ENCODE measurements at regions not wholly inside any gene's neighbourhood (a gene's known extent, or its start where the extent isn't known, plus 50 kb on each side); places are given as distances from the start of the nearest gene placed in this dataset.

GRCh38 chr1:228885845-228886244 is 150.6 kb downstream of the RHOU start:
- no peak for TF ChIP-seq RXRA (IDR thresholded peaks at IDR 0.05)
- TF ChIP-seq SP1 (IDR thresholded peaks at IDR 0.05), result no peak
- TF ChIP-seq HNF4G (IDR thresholded peaks at IDR 0.05), result no peak
- no peak for TF ChIP-seq FOXA2 (IDR thresholded peaks at IDR 0.05)
- TF ChIP-seq HNF4A (conservative IDR thresholded peaks at IDR 0.05), result no peak
- TF ChIP-seq GABPA (IDR thresholded peaks at IDR 0.05 in 1 of 2, conservative IDR thresholded peaks at IDR 0.05 in 1 of 2), result no peak
- no peak for TF ChIP-seq FOXA1 (IDR thresholded peaks at IDR 0.05)
- no peak for TF ChIP-seq ATF3 (IDR thresholded peaks at IDR 0.05)
- no peak for TF ChIP-seq JUND (IDR thresholded peaks at IDR 0.05)
- TF ChIP-seq ZBTB33 (IDR thresholded peaks at IDR 0.05), result no peak
- TF ChIP-seq RAD21 (IDR thresholded peaks at IDR 0.05), result no peak
- Histone ChIP-seq H3K4me1 (ENCODE audit: control insufficient read depth in 4 of 4, insufficient read depth in 4 of 4, low read length in 3 of 4) (peaks cover 0 to 4% (median 0%) of the 10 kb centered on the region in 4 donors), H3K36me3 (ENCODE audit: control insufficient read depth in 4 of 4, insufficient read depth in 3 of 4, low read depth in 1 of 4, low read length in 3 of 4) (no peaks in the 10 kb centered on the region), H3K9me3 (ENCODE audit: control insufficient read depth in 4 of 4, low read length in 3 of 4) (peaks cover 0 to 8% (median 5%) of the 10 kb centered on the region in 4 donors), H3K9ac (ENCODE audit: low read depth in 1 of 2, low read length in 2 of 2) (no peak overlapping the region), H3K27me3 (ENCODE audit: control insufficient read depth in 4 of 4, insufficient read depth in 4 of 4, low read length in 3 of 4) (no peaks in the 10 kb centered on the region), H3K4me3 (ENCODE audit: low read depth in 1 of 3, low read length in 3 of 3) (no peak overlapping the region), H3K27ac (ENCODE audit: low read depth in 1 of 2, low read length in 2 of 2) (no peak overlapping the region)
- DNase-seq (ENCODE audit: low spot score), result no peak
- 95% methylated on average over 7 of the region's 7 CpGs for WGBS

- Histone ChIP-seq H3K9me3 (ENCODE audit: control insufficient read depth in 4 of 4, low read length in 3 of 4) (peaks cover 0 to 8% (median 5%) of the 10 kb centered on the region in 4 donors), H3K27me3 (ENCODE audit: control insufficient read depth in 4 of 4, insufficient read depth in 4 of 4, low read length in 3 of 4) (no peaks in the 10 kb centered on the region), H3K4me3 (ENCODE audit: low read depth in 1 of 3, low read length in 3 of 3) (no peak overlapping the region), H3K36me3 (ENCODE audit: control insufficient read depth in 4 of 4, insufficient read depth in 3 of 4, low read depth in 1 of 4, low read length in 3 of 4) (no peaks in the 10 kb centered on the region), H3K4me1 (ENCODE audit: control insufficient read depth in 4 of 4, insufficient read depth in 4 of 4, low read length in 3 of 4) (peaks cover 0 to 4% (median 0%) of the 10 kb centered on the region in 4 donors), H3K27ac (ENCODE audit: low read depth in 1 of 2, low read length in 2 of 2) (no peak overlapping the region), H3K9ac (ENCODE audit: low read depth in 1 of 2, low read length in 2 of 2) (no peak overlapping the region)
- no peak for DNase-seq (ENCODE audit: low spot score)
- WGBS, result 87% methylated on average over 5 of the region's 5 CpGs
- TF ChIP-seq RAD21 (IDR thresholded peaks at IDR 0.05) (no peak), CTCF (IDR thresholded peaks at IDR 0.05; ENCODE audit: low read depth, low read length, missing input control) (no peak), ZBTB33 (IDR thresholded peaks at IDR 0.05) (no peak), JUND (IDR thresholded peaks at IDR 0.05) (no peak), TAF1 (conservative IDR thresholded peaks at IDR 0.05) (no peak), ATF3 (IDR thresholded peaks at IDR 0.05) (no peak), FOXA1 (IDR thresholded peaks at IDR 0.05) (no peak), EGR1 (IDR thresholded peaks at IDR 0.05; ENCODE audit: low read depth in 2 of 2) (no peak), RXRA (IDR thresholded peaks at IDR 0.05) (no peak), MAX (IDR thresholded peaks at IDR 0.05) (no peak), HNF4A (conservative IDR thresholded peaks at IDR 0.05) (no peak), YY1 (IDR thresholded peaks at IDR 0.05) (no peak), FOXA2 (IDR thresholded peaks at IDR 0.05) (no peak)
Observed at GRCh38 chr1:228887101-228887500, 151.8 kb downstream of the RHOU start.

Data from liver (tissue), 8 donors.